ENCODE measurements at regions not wholly inside any gene's neighbourhood (a gene's known extent, or its start where the extent isn't known, plus 50 kb on each side); places are given as distances from the start of the nearest gene placed in this dataset.

DNA sequence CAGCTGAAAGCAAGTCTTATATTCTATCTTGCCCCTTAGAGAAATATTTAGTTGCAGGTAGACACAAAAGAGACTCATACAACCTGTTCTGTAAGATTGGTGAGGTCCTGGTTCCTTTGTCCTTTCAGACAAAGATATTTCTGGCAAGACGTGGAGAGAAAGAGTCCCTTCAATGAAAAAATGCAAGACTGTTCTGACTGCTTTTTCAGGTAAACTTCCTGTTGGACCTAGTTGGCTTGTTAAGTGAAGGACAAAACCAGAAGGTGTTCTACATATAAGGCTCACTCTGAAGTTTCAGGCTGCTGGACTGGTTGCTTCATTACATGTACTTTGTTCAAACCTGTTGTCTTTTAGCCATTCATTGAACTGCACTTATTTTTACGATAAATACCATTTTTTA, 119.0 kb upstream of the PTPRZ1 start:
- no peak for TF ChIP-seq CTCF (IDR thresholded peaks at IDR 0.05)
- TF ChIP-seq POLR2A (IDR thresholded peaks at IDR 0.05): no peak

Measured in Peyer's patch (tissue), 4 donors.